ENCODE measurements at regions not wholly inside any gene's neighbourhood (a gene's known extent, or its start where the extent isn't known, plus 50 kb on each side); places are given as distances from the start of the nearest gene placed in this dataset.

GRCh38 chr6:167663784-167664443 lies 162.8 kb upstream of the AFDN start:
- TF ChIP-seq CTCF (IDR thresholded peaks at IDR 0.05 in 8 of 11, conservative IDR thresholded peaks at IDR 0.05 in 3 of 11) (no peak), POLR2A (IDR thresholded peaks at IDR 0.05) (no peak)
